CD4-positive, CD25-positive, alpha-beta regulatory T cell (primary cell): ENCODE measurements at regions not wholly inside any gene's neighbourhood (a gene's known extent, or its start where the extent isn't known, plus 50 kb on each side); places are given as distances from the start of the nearest gene placed in this dataset.

ENCODE experiments used
- ATAC-seq, 2 donors: fragments of 150-1000 bp; cut with Tn5 transposase; one replicate each; pipeline ENCODE4 v1.10.0; 2021; ENCODE audit warnings: low read depth in 2 of 2, moderate number of reproducible peaks in 2 of 2, moderate library complexity in 1 of 2
- DNase-seq, 3 donors: peaks; one replicate each; pipeline versions ENCODE4 v3.0.0 to v3.0.0-alpha.2; 2012 to 2022; ENCODE audit warnings: mixed read lengths in 1 of 3
- H3K27ac ChIP-seq: one replicate; pipeline ENCODE4 v1.7.0; 2013; ENCODE audit warnings: mild to moderate bottlenecking, low read length; ENCODE audit not compliant: insufficient read depth, poor library complexity, severe bottlenecking
- H3K27me3 ChIP-seq: one replicate; pipeline ENCODE4 v1.7.0; 2013; ENCODE audit warnings: low read length; ENCODE audit not compliant: control insufficient read depth, insufficient read depth
- H3K36me3 ChIP-seq: one replicate; pipeline ENCODE4 v1.7.0; 2013; ENCODE audit warnings: mild to moderate bottlenecking, low read length, moderate library complexity; ENCODE audit not compliant: control insufficient read depth, insufficient read depth
- H3K4me1 ChIP-seq: 2 replicates; pipeline ENCODE4 v1.7.0; 2013; ENCODE audit warnings: mild to moderate bottlenecking, low read length; ENCODE audit not compliant: insufficient read depth, control insufficient read depth, poor library complexity, severe bottlenecking
- H3K4me3 ChIP-seq: one replicate; pipeline ENCODE4 v1.7.0; 2013; ENCODE audit warnings: low read depth, mild to moderate bottlenecking, low read length, moderate library complexity
- H3K9me3 ChIP-seq, 2 experiments: 1 replicate in 1 of 2; 2 replicates in 1 of 2; pipeline ENCODE4 v1.7.0; 2013; ENCODE audit warnings: low read length in 2 of 2, mild to moderate bottlenecking in 1 of 2, moderate library complexity in 1 of 2; ENCODE audit not compliant: control insufficient read depth in 2 of 2
- H3K27ac Mint-ChIP-seq, 3 donors: one replicate each; pipeline ENCODE4 v1.8.0; 2020 to 2022; ENCODE audit warnings: mild to moderate bottlenecking in 3 of 3, mixed read lengths in 3 of 3, moderate library complexity in 2 of 3
- H3K27me3 Mint-ChIP-seq: one replicate; pipeline ENCODE4 v1.8.0; 2022; ENCODE audit warnings: mild to moderate bottlenecking, mixed read lengths
- H3K36me3 Mint-ChIP-seq: one replicate; pipeline ENCODE4 v1.8.0; 2020; ENCODE audit warnings: mixed read lengths
- H3K4me1 Mint-ChIP-seq, 4 donors: one replicate each; pipeline ENCODE4 v1.8.0; 2020 to 2022; ENCODE audit warnings: mixed read lengths in 4 of 4, mild to moderate bottlenecking in 1 of 4
- H3K4me3 Mint-ChIP-seq, 4 donors: one replicate each; pipeline ENCODE4 v1.8.0; 2020 to 2022; ENCODE audit warnings: mild to moderate bottlenecking in 4 of 4, mixed read lengths in 4 of 4, moderate library complexity in 3 of 4
- H3K9me3 Mint-ChIP-seq, 7 donors: one replicate each; pipeline ENCODE4 v1.8.0; 2020 to 2022; ENCODE audit warnings: mixed read lengths in 7 of 7, mild to moderate bottlenecking in 3 of 7, moderate library complexity in 2 of 7

- Histone ChIP-seq H3K4me3 (no peak overlapping the region), H3K36me3 (no peaks in the 10 kb centered on the region), H3K27me3 (no peaks in the 10 kb centered on the region), H3K9me3 (no peaks in the 10 kb centered on the region), H3K27ac (no peak overlapping the region), H3K4me1 (no peaks in the 10 kb centered on the region)
- no peaks in the 10 kb centered on the region for H3K4me1 Mint-ChIP-seq
- ATAC-seq (no peak), DNase-seq (no peak)
- H3K36me3 Mint-ChIP-seq, result no peaks in the 10 kb centered on the region
- H3K27me3 Mint-ChIP-seq, result no peaks in the 10 kb centered on the region
- H3K27ac Mint-ChIP-seq, result no peak overlapping the region
- H3K4me3 Mint-ChIP-seq, result no peak overlapping the region
- peaks cover 3 to 44% (median 19%) of the 10 kb centered on the region in 7 donors for H3K9me3 Mint-ChIP-seq
Measured at GRCh38 chr18:55838841-55839240, 250.8 kb upstream of the TCF4 start.

GRCh38 chr18:55838319-55838718 is 250.3 kb upstream of the TCF4 start:
- no peaks in the 10 kb centered on the region for H3K36me3 ChIP-seq
- H3K4me3 Mint-ChIP-seq, result no peak overlapping the region
- H3K36me3 Mint-ChIP-seq, result no peaks in the 10 kb centered on the region
- H3K4me3 ChIP-seq, result no peak overlapping the region
- H3K4me1 ChIP-seq, result no peaks in the 10 kb centered on the region
- no peak for DNase-seq
- no peaks in the 10 kb centered on the region for H3K4me1 Mint-ChIP-seq
- no peaks in the 10 kb centered on the region for H3K27me3 Mint-ChIP-seq
- no peak for ATAC-seq
- no peaks in the 10 kb centered on the region for H3K27me3 ChIP-seq
- H3K27ac ChIP-seq, result no peak overlapping the region
- peaks cover 3 to 49% (median 19%) of the 10 kb centered on the region in 7 donors for H3K9me3 Mint-ChIP-seq
- no peaks in the 10 kb centered on the region for H3K9me3 ChIP-seq
- no peak overlapping the region for H3K27ac Mint-ChIP-seq

- H3K4me1 ChIP-seq, result no peaks in the 10 kb centered on the region
- Mint-ChIP-seq H3K9me3 (peaks cover 7 to 30% (median 12%) of the 10 kb centered on the region in 7 donors), H3K27me3 (no peaks in the 10 kb centered on the region), H3K4me1 (no peaks in the 10 kb centered on the region), H3K36me3 (no peaks in the 10 kb centered on the region), H3K4me3 (no peak overlapping the region), H3K27ac (no peak overlapping the region)
- ATAC-seq, result no peak
- no peaks in the 10 kb centered on the region for H3K36me3 ChIP-seq
- no peak for DNase-seq
- no peaks in the 10 kb centered on the region for H3K27me3 ChIP-seq
- no peaks in the 10 kb centered on the region for H3K9me3 ChIP-seq
- H3K4me3 ChIP-seq, result no peak overlapping the region
- H3K27ac ChIP-seq, result no peak overlapping the region
Measured at GRCh38 chr18:55833543-55833942, 245.6 kb upstream of the TCF4 start.

GRCh38 chr18:55830544-55830943 is 242.6 kb upstream of the TCF4 start:
- Histone ChIP-seq H3K36me3 (no peaks in the 10 kb centered on the region), H3K27ac (no peak overlapping the region), H3K4me1 (no peaks in the 10 kb centered on the region), H3K4me3 (no peak overlapping the region), H3K27me3 (no peaks in the 10 kb centered on the region), H3K9me3 (no peaks in the 10 kb centered on the region)
- peaks cover 0 to 15% (median 9%) of the 10 kb centered on the region in 7 donors for H3K9me3 Mint-ChIP-seq
- H3K36me3 Mint-ChIP-seq, result no peaks in the 10 kb centered on the region
- H3K27me3 Mint-ChIP-seq, result no peaks in the 10 kb centered on the region
- DNase-seq (no peak), ATAC-seq (no peak)
- no peak overlapping the region for H3K4me3 Mint-ChIP-seq
- H3K27ac Mint-ChIP-seq, result no peak overlapping the region
- H3K4me1 Mint-ChIP-seq, result no peaks in the 10 kb centered on the region

GRCh38 chr18:55821219-55821618 is 233.2 kb upstream of the TCF4 start:
- Mint-ChIP-seq H3K27ac (no peak overlapping the region), H3K9me3 (peaks cover 0 to 18% (median 1%) of the 10 kb centered on the region in 7 donors), H3K36me3 (no peaks in the 10 kb centered on the region), H3K4me3 (no peak overlapping the region), H3K27me3 (no peaks in the 10 kb centered on the region), H3K4me1 (no peaks in the 10 kb centered on the region)
- no peak overlapping the region for H3K4me3 ChIP-seq
- no peaks in the 10 kb centered on the region for H3K27me3 ChIP-seq
- no peaks in the 10 kb centered on the region for H3K4me1 ChIP-seq
- ATAC-seq (no peak), DNase-seq (no peak)
- H3K27ac ChIP-seq, result no peak overlapping the region
- no peaks in the 10 kb centered on the region for H3K9me3 ChIP-seq
- no peaks in the 10 kb centered on the region for H3K36me3 ChIP-seq

- peaks cover 0 to 17% (median 1%) of the 10 kb centered on the region in 7 donors for H3K9me3 Mint-ChIP-seq
- H3K36me3 ChIP-seq, result no peaks in the 10 kb centered on the region
- no peak overlapping the region for H3K4me3 Mint-ChIP-seq
- H3K9me3 ChIP-seq, result no peaks in the 10 kb centered on the region
- H3K36me3 Mint-ChIP-seq, result no peaks in the 10 kb centered on the region
- no peaks in the 10 kb centered on the region for H3K27me3 Mint-ChIP-seq
- ATAC-seq (no peak), DNase-seq (no peak)
- no peak overlapping the region for H3K4me3 ChIP-seq
- no peak overlapping the region for H3K27ac Mint-ChIP-seq
- H3K4me1 ChIP-seq, result no peaks in the 10 kb centered on the region
- no peak overlapping the region for H3K27ac ChIP-seq
- H3K4me1 Mint-ChIP-seq, result no peaks in the 10 kb centered on the region
- no peaks in the 10 kb centered on the region for H3K27me3 ChIP-seq
Measured at GRCh38 chr18:55819448-55819847, 231.5 kb upstream of the TCF4 start.

GRCh38 chr18:55818284-55818683 is 230.3 kb upstream of the TCF4 start:
- Mint-ChIP-seq H3K36me3 (no peaks in the 10 kb centered on the region), H3K27me3 (no peaks in the 10 kb centered on the region), H3K4me3 (no peak overlapping the region), H3K9me3 (peaks cover 0 to 14% (median 1%) of the 10 kb centered on the region in 7 donors), H3K27ac (no peak overlapping the region), H3K4me1 (no peaks in the 10 kb centered on the region)
- no peak overlapping the region for H3K4me3 ChIP-seq
- no peaks in the 10 kb centered on the region for H3K4me1 ChIP-seq
- no peaks in the 10 kb centered on the region for H3K36me3 ChIP-seq
- no peaks in the 10 kb centered on the region for H3K9me3 ChIP-seq
- no peak overlapping the region for H3K27ac ChIP-seq
- DNase-seq (no peak), ATAC-seq (no peak)
- no peaks in the 10 kb centered on the region for H3K27me3 ChIP-seq

GRCh38 chr18:55811925-55812324 is 223.9 kb upstream of the TCF4 start:
- no peaks in the 10 kb centered on the region for H3K36me3 Mint-ChIP-seq
- Histone ChIP-seq H3K9me3 (no peaks in the 10 kb centered on the region), H3K4me3 (no peak overlapping the region), H3K36me3 (no peaks in the 10 kb centered on the region), H3K27ac (no peak overlapping the region), H3K27me3 (no peaks in the 10 kb centered on the region), H3K4me1 (no peaks in the 10 kb centered on the region)
- peaks cover 0 to 6% (median 0%) of the 10 kb centered on the region in 7 donors for H3K9me3 Mint-ChIP-seq
- no peak overlapping the region for H3K4me3 Mint-ChIP-seq
- ATAC-seq (no peak), DNase-seq (no peak)
- H3K27me3 Mint-ChIP-seq, result no peaks in the 10 kb centered on the region
- no peak overlapping the region for H3K27ac Mint-ChIP-seq
- no peaks in the 10 kb centered on the region for H3K4me1 Mint-ChIP-seq
